ENCODE measurements at regions not wholly inside any gene's neighbourhood (a gene's known extent, or its start where the extent isn't known, plus 50 kb on each side); places are given as distances from the start of the nearest gene placed in this dataset.

- no peak for TF ChIP-seq CTCF (conservative IDR thresholded peaks at IDR 0.05; ENCODE audit: low read depth, low read length)
- TF ChIP-seq EZH2 (IDR thresholded peaks at IDR 0.05; ENCODE audit: borderline replicate concordance, low read depth, low read length, poor library complexity, severe bottlenecking), result no peak
Measured at GRCh38 chr6:139510040-139510790, 135.8 kb upstream of the CITED2 start.

Data from A673 (cell line).